HG02970 (cell line): ENCODE measurements at regions not wholly inside any gene's neighbourhood (a gene's known extent, or its start where the extent isn't known, plus 50 kb on each side); places are given as distances from the start of the nearest gene placed in this dataset.

Experiments used
- ATAC-seq: cut with Tn5 transposase; IDR thresholded peaks from one replicate; pipeline ENCODE4 v1.9.1; 2021; ENCODE audit warnings: mild to moderate bottlenecking, moderate library complexity, moderate number of reproducible peaks; ENCODE audit not compliant: unreplicated experiment, low FRiP score

DNA sequence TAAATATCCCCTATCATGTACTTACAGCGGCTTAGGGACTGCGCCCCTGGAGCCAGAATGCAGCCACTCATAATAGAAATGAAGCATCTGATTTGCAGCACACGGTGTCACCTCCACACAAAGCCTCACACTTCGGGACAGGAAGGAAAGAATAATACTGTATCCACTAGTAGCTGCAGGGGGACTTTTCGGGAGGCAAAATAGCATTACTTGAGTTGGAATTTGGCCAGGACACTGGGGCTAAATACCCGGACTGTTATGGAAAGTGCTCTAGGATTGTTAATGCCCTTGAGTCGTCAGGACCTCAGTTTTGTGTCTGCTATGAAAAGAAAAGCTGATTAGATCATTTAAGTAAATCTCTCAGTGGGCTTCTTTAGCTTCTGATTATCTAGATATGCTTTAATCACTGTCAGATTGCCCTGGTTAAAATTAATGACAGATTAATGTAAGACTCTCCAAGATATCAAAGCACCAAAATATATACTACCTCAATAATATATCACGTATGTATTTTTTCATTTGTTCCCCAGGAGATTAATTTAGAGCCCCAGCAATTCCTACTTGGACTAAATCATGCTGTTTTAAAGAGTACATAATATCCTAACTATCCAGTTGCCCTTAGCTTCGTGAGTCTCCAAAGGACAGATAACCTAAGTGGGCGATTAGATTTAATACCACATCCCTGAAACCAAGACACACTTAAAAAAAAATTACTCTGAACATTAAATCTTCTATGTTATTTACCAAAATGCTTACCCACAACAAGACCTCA lies 173.0 kb upstream of the NEBL start:
- ATAC-seq = no peak

DNA sequence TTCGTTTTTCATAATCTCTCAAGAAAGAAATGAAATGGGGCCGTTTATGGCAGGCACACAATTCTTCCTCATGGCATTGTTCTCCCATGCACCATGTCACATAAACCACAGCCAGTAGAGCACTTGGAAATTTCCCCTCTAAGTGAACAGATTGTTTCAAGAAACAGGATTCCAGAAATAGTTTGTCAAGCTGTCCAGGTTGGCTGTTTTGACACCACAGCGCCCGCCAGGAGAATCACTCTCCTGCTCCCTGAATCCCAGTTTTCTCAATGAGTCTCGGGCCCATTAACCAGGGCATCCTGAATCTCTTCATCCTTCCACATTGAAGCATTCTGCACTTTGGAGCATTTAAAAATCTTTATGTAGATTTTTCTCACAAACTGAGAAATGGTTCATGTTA lies 172.2 kb upstream of the NEBL start:
- no peak for ATAC-seq

GRCh38 chr10:21068026-21068656 lies 171.0 kb upstream of the NEBL start:
- ATAC-seq = no peak

DNA sequence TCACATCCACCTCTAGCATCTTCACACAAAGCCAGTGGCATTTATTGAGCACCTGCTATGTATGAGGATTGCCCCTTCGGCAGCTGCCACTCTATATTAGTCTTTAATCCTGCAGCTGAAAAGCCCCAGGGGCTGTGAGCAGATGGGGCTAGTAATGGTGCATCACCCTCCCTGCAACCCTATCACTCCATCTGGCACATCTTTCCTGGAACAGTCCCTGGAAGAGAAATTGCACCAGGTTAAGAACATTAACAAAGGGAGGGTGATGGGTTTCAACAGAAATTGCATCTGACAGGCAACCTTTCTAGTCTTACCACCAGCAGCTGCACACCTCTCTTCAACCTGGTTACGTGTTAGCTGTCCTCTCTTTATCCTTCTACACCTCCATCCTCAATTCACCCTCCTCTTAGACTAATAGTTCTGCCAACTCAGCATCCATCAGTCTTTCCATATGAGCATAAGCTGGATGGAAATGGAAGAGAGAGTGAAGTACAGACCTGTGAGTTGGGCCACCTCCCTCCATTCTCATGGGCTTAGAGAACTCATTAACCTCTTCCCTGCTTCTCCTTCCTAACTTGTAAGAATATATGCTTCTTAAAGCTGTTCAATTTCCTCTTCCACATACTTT lies 168.6 kb upstream of the NEBL start:
- no peak for ATAC-seq

- ATAC-seq = no peak
Observed at GRCh38 chr10:21061982-21062381, 164.9 kb upstream of the NEBL start.

DNA sequence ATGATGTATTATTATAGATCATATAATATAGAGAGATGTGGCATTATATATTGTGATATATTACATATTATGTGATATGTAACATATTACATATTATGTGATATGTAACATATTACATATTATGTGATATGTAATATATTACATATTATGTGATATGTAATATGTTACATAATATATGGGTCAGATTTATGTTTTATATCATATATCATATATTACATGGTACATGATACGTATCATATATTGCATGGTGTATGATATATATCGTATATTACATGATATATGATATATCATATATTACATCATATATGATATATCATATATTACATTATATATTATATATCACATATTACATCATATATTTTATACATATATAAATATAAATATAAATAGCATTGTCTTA lies 164.1 kb upstream of the NEBL start:
- ATAC-seq = no peak

DNA sequence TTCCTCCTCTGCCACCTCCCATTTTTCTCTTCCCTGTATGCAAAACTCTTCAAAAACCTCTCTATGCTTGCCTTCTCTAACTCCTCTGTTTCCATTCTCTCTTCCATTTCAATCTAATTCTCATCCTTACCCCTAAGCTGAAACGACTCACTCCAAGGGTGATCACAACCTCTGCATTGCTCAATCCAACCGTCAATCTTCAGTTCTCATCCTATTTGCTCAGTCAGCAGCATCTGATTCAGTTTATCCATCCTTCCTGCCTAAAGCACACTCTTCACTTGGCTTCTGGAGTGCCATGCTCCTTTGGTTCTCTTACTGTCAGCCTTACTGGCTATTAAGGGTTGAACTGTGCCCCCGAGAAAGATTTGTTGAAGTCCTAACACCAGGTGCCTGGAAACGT lies 163.5 kb upstream of the NEBL start:
- ATAC-seq = no peak

- no peak for ATAC-seq
Observed at GRCh38 chr10:21057989-21058388, 160.9 kb upstream of the NEBL start.

DNA sequence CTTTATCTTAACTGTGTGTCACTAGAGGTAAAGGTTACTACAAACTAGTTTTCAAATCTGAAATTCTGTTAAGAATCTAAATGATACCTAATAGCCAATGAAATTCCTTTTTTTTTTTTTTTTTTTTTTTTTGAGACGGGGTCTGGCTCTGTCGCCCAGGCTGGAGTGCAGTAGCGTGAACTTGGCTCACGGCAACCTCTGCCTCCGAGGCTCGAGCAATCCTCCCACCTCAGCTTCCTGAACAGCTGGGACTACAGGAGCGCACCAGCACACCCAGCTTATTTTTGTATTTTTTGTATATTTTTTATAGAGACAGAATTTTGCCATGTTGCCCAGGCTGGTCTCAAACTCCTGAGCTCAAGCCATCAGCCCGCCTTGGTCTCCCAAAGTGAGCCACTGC lies 160.3 kb upstream of the NEBL start:
- no peak for ATAC-seq

GRCh38 chr10:21056461-21056860 lies 159.3 kb upstream of the NEBL start:
- no peak for ATAC-seq

DNA sequence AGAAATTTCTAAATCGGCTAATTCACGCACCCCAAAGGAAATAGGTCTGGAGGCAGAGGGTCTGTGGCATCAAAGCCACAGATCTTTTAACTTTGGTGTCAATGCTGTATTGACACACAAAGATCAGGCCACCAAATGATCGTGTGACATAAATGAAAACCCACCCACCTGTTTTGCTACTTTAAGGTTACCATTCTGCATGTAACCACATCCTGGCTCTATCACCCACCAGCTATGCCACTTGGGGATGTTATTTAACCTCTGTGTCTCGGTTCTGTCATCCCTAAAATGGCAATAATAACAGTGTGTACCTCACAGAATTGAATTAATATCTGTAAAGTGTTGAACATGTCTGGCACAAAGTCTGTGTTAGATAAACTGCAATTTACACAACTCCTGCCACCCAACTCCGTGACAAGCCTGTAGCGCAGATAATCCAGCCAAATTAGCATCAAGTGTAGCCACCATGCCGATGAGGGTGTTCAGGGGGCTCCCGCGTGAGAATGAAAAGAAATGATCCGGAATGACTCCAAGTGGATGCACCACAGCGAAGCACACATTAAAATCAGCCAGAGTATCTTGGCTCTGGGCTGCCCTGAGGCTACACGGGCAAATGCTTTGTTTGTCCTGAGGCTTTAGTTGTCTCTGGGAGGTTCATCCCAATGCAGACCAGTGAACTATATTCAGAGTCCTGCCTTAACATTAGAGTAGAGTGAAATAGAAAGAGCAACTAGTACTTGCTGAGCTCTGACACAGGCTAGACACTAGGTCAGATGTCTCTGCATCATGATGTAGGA lies 158.4 kb upstream of the NEBL start:
- no peak for ATAC-seq

DNA sequence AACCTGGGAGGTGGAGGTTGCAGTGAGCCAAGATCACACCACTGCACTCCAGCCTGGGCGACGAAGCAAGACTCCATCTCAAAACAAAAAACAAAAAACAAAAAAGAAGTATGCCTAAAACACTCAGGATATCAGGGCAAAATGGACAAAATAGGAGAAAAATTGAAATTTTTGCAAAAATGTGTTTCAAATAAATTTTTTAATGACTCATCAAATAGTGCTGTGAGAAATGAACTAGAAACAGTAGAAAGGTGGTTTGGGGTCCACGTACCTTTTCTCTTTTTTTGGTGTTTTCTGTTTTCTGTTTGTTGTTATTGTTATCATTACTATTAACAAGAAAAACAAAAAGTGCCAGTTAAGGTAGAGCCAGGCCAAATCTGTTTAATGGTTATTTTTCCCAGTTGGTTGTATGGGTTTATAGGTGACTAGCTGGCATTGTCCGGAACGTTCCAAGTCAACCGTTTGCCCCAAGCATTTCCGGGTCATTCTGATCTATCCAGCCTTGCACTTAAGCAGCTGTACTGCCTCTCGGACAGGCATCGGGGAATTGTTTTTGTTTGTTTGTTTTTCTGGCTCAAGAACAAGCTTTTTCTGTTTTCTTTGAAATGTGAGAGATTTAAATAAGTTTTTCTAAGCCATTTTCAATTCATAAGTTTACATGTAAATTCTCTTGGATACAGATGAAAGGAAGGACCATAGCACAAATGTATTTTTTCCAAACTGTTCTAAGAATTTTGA lies 157.0 kb upstream of the NEBL start:
- no peak for ATAC-seq

DNA sequence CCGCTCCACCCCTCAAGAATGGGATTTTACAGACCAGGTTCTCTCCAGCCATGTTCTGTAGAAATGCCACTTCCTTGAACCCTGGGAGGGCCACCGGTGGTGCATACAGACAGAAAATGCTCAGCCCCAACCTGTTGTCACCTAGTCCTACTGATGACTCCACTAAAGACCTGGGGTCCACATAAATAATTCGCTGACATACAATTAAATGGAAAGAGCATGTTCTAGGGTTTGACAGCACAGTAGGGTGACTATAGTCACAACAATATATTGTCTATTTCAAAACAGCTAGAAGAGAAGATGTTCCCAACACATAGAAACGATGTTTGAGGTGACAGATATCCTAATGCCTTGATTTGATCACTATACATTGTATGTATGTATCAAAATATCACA lies 155.6 kb upstream of the NEBL start:
- ATAC-seq = no peak

DNA sequence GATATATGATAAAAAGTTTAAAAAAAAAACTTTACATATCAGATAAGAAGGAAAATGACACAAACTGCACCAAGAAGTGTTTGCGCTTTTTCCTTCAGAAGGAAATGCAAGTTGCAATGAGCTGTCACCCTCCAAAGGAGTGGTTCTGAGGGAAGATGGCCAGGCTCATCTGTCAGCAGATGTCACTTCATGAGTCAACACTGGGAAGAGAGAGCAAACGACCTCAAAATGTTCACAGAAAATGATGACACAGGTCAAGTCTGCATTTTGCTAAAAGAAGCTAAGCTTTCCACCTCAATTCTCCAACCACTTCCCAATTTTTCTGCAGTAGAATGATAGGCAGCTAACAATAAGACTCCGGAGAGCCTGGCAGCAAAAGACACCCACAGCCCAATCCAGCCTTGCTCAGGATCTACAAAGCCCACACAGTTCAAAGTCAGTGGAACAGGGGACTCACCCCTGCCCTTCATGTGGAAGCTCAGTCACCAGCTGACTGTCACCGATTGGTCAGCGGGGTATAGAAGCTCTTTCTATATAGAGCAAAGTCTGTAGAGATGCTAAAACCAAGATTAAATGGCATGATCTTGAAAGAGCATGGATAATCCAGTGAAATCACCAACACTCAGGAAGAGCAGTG lies 155.1 kb upstream of the NEBL start:
- no peak for ATAC-seq

DNA sequence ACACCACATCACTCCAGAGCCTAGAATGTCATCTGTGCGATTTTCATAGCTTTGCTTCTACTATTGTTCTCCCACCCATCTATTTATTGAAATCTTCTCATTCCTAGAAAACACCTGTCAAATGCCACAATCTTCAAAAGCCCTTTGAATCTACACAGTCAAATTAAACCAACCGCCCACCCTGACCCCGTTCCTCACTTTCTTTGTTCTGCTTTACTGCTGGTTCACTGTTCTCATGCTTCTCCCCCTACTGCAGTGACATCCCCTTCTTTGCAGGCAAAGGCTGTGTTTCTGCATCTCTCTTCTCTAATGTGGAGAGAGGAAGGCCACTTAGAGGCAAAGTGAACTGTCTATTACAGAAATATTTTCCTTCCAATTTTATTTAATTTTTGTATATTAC lies 152.4 kb upstream of the NEBL start:
- ATAC-seq = no peak

DNA sequence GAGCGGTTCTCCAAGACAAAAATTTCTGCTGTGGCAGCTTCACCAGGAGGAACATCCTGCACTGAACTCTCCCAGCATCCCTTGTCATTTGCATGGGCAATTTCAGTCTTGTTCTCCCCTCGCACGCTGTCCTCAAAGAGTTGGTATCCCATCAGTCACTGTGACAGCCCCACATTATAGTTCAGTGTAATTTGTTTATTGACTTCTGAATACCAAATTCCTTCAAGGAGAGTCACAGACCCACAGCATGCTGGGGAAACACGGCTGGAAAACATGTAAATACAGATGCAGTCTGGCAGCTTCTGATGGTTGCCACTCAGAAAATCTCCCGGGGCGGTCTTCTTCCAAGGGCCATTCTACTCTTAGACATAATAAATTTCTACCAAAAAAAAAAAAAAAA lies 151.0 kb upstream of the NEBL start:
- no peak for ATAC-seq

GRCh38 chr10:21047511-21047910 lies 150.4 kb upstream of the NEBL start:
- ATAC-seq = no peak

DNA sequence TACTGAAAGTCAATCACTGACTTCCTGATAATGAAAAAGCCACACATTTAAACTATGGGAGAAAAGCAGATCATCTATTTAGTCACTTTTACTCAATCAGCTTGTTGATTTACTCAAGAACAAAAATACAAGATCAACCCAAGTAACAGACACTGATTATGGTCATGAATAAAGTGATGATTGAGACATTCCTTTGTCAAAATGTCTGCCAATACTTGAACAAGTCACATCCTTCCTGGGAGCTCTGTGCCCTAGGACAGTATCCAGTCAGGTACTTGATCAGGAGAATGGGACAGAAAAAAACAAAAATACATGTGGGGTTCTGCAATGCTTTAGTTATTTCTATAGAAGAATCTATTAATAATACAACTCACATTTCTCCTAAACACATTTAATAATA lies 150.0 kb upstream of the NEBL start:
- no peak for ATAC-seq

DNA sequence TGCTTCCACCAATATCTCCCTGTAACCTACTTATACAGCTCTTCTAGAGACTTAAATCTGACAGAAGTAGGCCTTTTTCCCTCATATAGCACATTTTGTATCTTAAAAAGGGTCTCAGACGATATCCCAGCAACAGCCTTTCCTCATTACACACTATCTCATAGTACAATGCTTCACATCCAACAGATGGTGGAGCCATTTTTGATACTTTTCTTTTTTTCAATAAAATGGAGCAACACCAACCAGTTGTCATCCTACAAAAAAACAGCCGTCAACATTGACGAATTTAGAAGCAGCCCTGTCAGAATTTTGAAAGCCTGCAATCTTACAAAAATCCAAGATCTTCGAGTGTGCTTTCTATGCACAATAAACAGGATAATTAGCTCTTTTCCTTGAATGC lies 145.9 kb upstream of the NEBL start:
- ATAC-seq = no peak

DNA sequence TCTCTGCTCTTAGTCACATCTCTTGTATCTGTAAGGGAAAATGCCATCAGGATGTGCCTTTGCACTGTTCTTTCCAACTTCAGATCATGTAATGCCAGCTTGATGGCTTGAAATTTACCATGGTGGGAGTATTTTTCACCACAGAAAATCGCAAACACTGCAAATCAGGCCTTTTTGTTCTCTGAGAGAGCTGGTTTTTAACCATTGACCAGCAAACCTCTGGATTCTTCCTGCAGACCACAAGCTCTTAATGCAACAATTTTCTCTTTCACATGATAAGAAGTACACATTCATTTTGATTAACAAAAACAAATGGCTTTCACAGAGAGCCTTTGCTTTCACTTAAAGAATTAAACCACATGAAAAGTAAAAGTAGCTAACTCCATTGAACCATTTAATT lies 145.4 kb upstream of the NEBL start:
- no peak for ATAC-seq
